PC-9 (cell line): ENCODE measurements at regions not wholly inside any gene's neighbourhood (a gene's known extent, or its start where the extent isn't known, plus 50 kb on each side); places are given as distances from the start of the nearest gene placed in this dataset.

Experiments
- EZH2 ChIP-seq: fragments of 200-600 bp; sonication (generic); IDR thresholded peaks from 2 replicates; pipeline ENCODE4 v1.8.0; 2017; ENCODE audit warnings: antibody characterized with exemption, low read depth
- TF ChIP-seq, protein P1 (sequence below): fragments of 200-600 bp; sonication (generic); conservative IDR thresholded peaks from 2 replicates; pipeline ENCODE4 v1.6.1; 2017; ENCODE audit warnings: mixed run types, antibody characterized with exemption, mild to moderate bottlenecking, moderate library complexity

DNA sequence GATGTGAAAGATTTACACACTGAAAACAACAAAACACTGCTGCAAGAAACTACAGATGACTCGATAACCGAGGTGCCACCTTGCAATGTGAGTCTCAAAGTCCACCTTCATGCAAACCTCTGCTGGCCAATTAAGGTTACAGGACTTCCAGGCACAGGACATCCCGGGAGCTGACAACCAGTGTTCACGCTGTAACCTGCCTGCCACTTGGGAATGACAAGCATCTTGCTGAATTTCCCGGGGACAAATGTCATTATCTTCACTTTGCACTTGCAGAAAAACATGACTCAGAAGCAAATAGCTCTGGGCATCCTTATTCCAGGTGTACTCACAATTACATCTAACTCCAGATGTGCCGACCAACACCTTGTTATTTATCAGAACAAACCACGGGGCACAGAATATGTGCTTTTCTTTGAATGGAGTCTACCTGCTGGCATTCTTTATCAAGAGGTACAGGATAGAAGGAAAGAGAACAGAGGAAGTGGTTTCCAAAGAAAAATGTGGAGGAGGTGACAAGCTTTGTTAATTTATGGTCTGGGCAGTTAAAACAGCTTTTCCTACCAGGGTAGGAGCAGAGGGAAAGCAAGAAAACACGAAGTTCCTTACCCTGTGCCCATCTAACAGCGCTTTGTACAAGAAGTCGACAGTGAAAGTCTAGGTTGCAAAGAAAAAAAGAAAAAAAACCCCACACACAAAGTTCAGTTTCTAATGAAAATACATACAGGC lies 72.3 kb downstream of the SHANK2 start:
- TF ChIP-seq, protein P1, sequence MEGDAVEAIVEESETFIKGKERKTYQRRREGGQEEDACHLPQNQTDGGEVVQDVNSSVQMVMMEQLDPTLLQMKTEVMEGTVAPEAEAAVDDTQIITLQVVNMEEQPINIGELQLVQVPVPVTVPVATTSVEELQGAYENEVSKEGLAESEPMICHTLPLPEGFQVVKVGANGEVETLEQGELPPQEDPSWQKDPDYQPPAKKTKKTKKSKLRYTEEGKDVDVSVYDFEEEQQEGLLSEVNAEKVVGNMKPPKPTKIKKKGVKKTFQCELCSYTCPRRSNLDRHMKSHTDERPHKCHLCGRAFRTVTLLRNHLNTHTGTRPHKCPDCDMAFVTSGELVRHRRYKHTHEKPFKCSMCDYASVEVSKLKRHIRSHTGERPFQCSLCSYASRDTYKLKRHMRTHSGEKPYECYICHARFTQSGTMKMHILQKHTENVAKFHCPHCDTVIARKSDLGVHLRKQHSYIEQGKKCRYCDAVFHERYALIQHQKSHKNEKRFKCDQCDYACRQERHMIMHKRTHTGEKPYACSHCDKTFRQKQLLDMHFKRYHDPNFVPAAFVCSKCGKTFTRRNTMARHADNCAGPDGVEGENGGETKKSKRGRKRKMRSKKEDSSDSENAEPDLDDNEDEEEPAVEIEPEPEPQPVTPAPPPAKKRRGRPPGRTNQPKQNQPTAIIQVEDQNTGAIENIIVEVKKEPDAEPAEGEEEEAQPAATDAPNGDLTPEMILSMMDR = no peak
- no peak for TF ChIP-seq EZH2
